Trophoblast cell (in vitro differentiated cells and primary cell): ENCODE measurements at regions not wholly inside any gene's neighbourhood (a gene's known extent, or its start where the extent isn't known, plus 50 kb on each side); places are given as distances from the start of the nearest gene placed in this dataset.

Source experiments
- DNase-seq, 2 donors: peaks; one replicate each; pipeline ENCODE4 v3.0.0-alpha.2; 2016
- H2AFZ ChIP-seq: 2 replicates; pipeline ENCODE4 v1.6.1; 2013; ENCODE audit warnings: low read length, moderate library complexity, mild to moderate bottlenecking; ENCODE audit not compliant: insufficient read depth, poor library complexity
- H2AK5ac ChIP-seq: 2 replicates; pipeline ENCODE4 v1.6.1; 2013; ENCODE audit warnings: mild to moderate bottlenecking, low read length
- H2BK120ac ChIP-seq: 2 replicates; pipeline ENCODE4 v1.6.1; 2013; ENCODE audit warnings: low read length, mild to moderate bottlenecking, moderate library complexity; ENCODE audit not compliant: insufficient read depth, poor library complexity
- H2BK12ac ChIP-seq: 2 replicates; pipeline ENCODE4 v1.6.1; 2013; ENCODE audit warnings: mild to moderate bottlenecking, low read length, moderate library complexity
- H2BK5ac ChIP-seq: 2 replicates; pipeline ENCODE4 v1.6.1; 2013; ENCODE audit warnings: low read length, low read depth, moderate library complexity, mild to moderate bottlenecking; ENCODE audit not compliant: poor library complexity
- H3K14ac ChIP-seq: 2 replicates; pipeline ENCODE4 v1.6.1; 2013; ENCODE audit warnings: mild to moderate bottlenecking, low read length
- H3K18ac ChIP-seq: 2 replicates; pipeline ENCODE4 v1.6.1; 2013; ENCODE audit warnings: mild to moderate bottlenecking, low read length
- H3K23ac ChIP-seq: 2 replicates; pipeline ENCODE4 v1.6.1; 2013; ENCODE audit warnings: low read length
- H3K27ac ChIP-seq: 2 replicates; pipeline ENCODE4 v1.5.1; 2013; ENCODE audit warnings: low read depth, mild to moderate bottlenecking, inconsistent platforms, low read length, moderate library complexity
- H3K27me3 ChIP-seq: 2 replicates; pipeline ENCODE4 v1.6.1; 2013; ENCODE audit warnings: inconsistent platforms, mild to moderate bottlenecking, low read length, moderate library complexity; ENCODE audit not compliant: insufficient read depth
- H3K36me3 ChIP-seq, 2 experiments: 1 replicate in 1 of 2; 2 replicates in 1 of 2; pipeline ENCODE4 v1.6.1; 2013; ENCODE audit warnings: low read length in 2 of 2, mild to moderate bottlenecking in 2 of 2, moderate library complexity in 1 of 2; ENCODE audit not compliant: insufficient read depth in 2 of 2, control insufficient read depth in 1 of 2
- H3K4ac ChIP-seq: 2 replicates; pipeline ENCODE4 v1.6.1; 2013; ENCODE audit warnings: low read depth, mild to moderate bottlenecking, low read length, moderate library complexity
- H3K4me1 ChIP-seq, 2 experiments: 1 replicate in 1 of 2; 2 replicates in 1 of 2; pipeline ENCODE4 v1.6.1; 2013; ENCODE audit warnings: low read length in 2 of 2, mild to moderate bottlenecking in 2 of 2, moderate library complexity in 1 of 2; ENCODE audit not compliant: insufficient read depth in 2 of 2, control insufficient read depth in 1 of 2
- H3K4me2 ChIP-seq: 2 replicates; pipeline ENCODE4 v1.6.1; 2013; ENCODE audit warnings: inconsistent platforms, mild to moderate bottlenecking, low read length, moderate library complexity
- H3K4me3 ChIP-seq: 2 replicates; pipeline ENCODE4 v1.5.1; 2013; ENCODE audit warnings: mild to moderate bottlenecking, low read depth, low read length, inconsistent platforms
- H3K79me1 ChIP-seq: one replicate; pipeline ENCODE4 v1.6.1; 2013; ENCODE audit warnings: low read length
- H3K79me2 ChIP-seq: 2 replicates; pipeline ENCODE4 v1.6.1; 2013; ENCODE audit warnings: low read length, mild to moderate bottlenecking; ENCODE audit not compliant: control insufficient read depth, insufficient read depth, poor library complexity
- H3K9ac ChIP-seq: 2 replicates; pipeline ENCODE4 v1.6.1; 2013; ENCODE audit warnings: mild to moderate bottlenecking, low read length
- H3K9me3 ChIP-seq: 2 replicates; pipeline ENCODE4 v1.6.1; 2013; ENCODE audit warnings: low read depth, mild to moderate bottlenecking, control low read depth, inconsistent platforms, low read length; ENCODE audit not compliant: insufficient read depth
- H4K12ac ChIP-seq: 2 replicates; pipeline ENCODE4 v1.6.1; 2013; ENCODE audit warnings: low read depth, mild to moderate bottlenecking, low read length, moderate library complexity
- H4K8ac ChIP-seq: 2 replicates; pipeline ENCODE4 v1.6.1; 2013; ENCODE audit warnings: low read depth, mild to moderate bottlenecking, low read length, moderate library complexity
- H4K91ac ChIP-seq: one replicate; pipeline ENCODE4 v1.6.1; 2013; ENCODE audit warnings: low read depth, mild to moderate bottlenecking, low read length, moderate library complexity
- WGBS: extraction: QIAGEN DNeasy Blood & Tissue Kit; methylation state at CpG from one replicate; pipeline ENCODE4 v1.1.7; 2013; ENCODE audit warnings: missing lambda C conversion rate; ENCODE audit not compliant: insufficient read length, insufficient coverage; ENCODE audit errors: extremely low coverage; 5-methylcytosine and 5-hydroxymethylcytosine counted together

DNA sequence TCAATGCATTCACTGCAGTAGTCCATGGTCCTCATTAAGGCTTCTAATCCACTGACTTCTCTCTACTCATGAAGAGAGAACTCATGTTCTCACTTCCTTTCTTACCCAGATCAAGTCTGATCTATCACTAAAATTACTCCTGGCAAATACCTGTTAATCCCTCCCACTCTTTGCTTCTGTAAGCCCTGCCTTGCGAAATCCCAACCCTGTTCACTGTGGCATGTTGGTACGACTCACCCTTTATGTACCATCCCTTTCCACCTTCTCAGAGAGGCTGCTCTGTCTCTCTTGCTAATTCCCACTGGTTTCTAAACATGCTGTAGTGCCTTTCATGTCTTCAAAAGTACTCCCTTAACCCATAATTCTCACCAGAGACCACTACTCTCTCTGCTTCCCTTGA lies 272.2 kb upstream of the ACVR2A start:
- no peak overlapping the region for H3K14ac ChIP-seq
- H3K27me3 ChIP-seq, result no peaks in the 10 kb centered on the region
- H3K4me2 ChIP-seq, result no peak overlapping the region
- H3K4ac ChIP-seq, result no peak overlapping the region
- H2BK120ac ChIP-seq, result no peak overlapping the region
- no peak overlapping the region for H3K4me3 ChIP-seq
- H3K9me3 ChIP-seq, result no peaks in the 10 kb centered on the region
- no peak overlapping the region for H2BK12ac ChIP-seq
- DNase-seq, result no peak
- H4K12ac ChIP-seq, result no peak overlapping the region
- H4K91ac ChIP-seq, result no peak overlapping the region
- no peaks in the 10 kb centered on the region for H3K79me1 ChIP-seq
- H3K23ac ChIP-seq, result no peak overlapping the region
- no peaks in the 10 kb centered on the region for H3K79me2 ChIP-seq
- no peak overlapping the region for H4K8ac ChIP-seq
- H2AFZ ChIP-seq, result no peak overlapping the region
- H3K9ac ChIP-seq, result no peak overlapping the region
- no peak overlapping the region for H2AK5ac ChIP-seq
- no peak overlapping the region for H2BK5ac ChIP-seq
- WGBS, result no CpG with 5 or more reads among the region's 2 CpGs
- H3K18ac ChIP-seq, result no peak overlapping the region
- H3K36me3 ChIP-seq, result no peaks in the 10 kb centered on the region
- H3K27ac ChIP-seq, result no peak overlapping the region
- H3K4me1 ChIP-seq, result no peaks in the 10 kb centered on the region

DNA sequence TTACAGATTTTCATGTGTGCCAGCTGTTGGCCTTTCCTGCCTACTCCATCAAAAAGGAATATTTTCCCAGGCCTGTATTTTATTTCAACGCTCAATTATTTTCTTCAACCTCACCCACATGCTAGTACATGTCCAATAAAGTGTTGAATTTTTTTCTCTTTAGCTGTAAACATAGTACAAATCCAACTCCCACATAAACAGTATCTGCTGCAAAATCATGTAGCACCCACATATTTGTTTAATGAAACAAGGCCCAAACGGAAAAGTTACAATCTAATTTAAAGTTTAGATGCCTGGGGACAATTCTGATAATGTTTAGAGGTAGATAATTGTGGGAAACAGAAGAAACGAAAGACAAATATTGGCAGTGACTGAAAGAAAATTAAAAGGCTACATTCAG lies 275.4 kb upstream of the ACVR2A start:
- Histone ChIP-seq H2AK5ac (no peak overlapping the region), H3K4me1 (no peaks in the 10 kb centered on the region), H2BK120ac (no peak overlapping the region), H2AFZ (no peak overlapping the region), H4K12ac (no peak overlapping the region), H3K4me3 (no peak overlapping the region), H3K79me1 (no peaks in the 10 kb centered on the region), H3K4ac (no peak overlapping the region), H3K4me2 (no peak overlapping the region), H3K14ac (no peak overlapping the region), H4K8ac (no peak overlapping the region), H3K9me3 (no peaks in the 10 kb centered on the region), H3K27ac (no peak overlapping the region), H3K18ac (no peak overlapping the region), H3K36me3 (no peaks in the 10 kb centered on the region), H4K91ac (no peak overlapping the region), H2BK5ac (no peak overlapping the region), H3K23ac (no peak overlapping the region), H3K9ac (no peak overlapping the region), H3K79me2 (no peaks in the 10 kb centered on the region), H2BK12ac (no peak overlapping the region), H3K27me3 (no peaks in the 10 kb centered on the region)
- DNase-seq, result no peak
- WGBS, result no CpG with 5 or more reads among the region's 3 CpGs

GRCh38 chr2:147568109-147568508 lies 276.7 kb upstream of the ACVR2A start:
- Histone ChIP-seq H2AK5ac (no peak overlapping the region), H2BK120ac (no peak overlapping the region), H3K79me2 (no peaks in the 10 kb centered on the region), H3K4me3 (no peak overlapping the region), H2AFZ (no peak overlapping the region), H3K9ac (no peak overlapping the region), H3K18ac (no peak overlapping the region), H2BK12ac (no peak overlapping the region), H3K36me3 (no peaks in the 10 kb centered on the region), H3K4ac (no peak overlapping the region), H3K27me3 (no peaks in the 10 kb centered on the region), H3K4me1 (no peaks in the 10 kb centered on the region), H3K79me1 (no peaks in the 10 kb centered on the region), H3K23ac (no peak overlapping the region), H4K91ac (no peak overlapping the region), H4K8ac (no peak overlapping the region), H4K12ac (no peak overlapping the region), H3K4me2 (no peak overlapping the region), H3K9me3 (no peaks in the 10 kb centered on the region), H3K27ac (no peak overlapping the region), H2BK5ac (no peak overlapping the region), H3K14ac (no peak overlapping the region)
- no peak for DNase-seq
- WGBS, result 100% methylated on average over 3 of the region's 3 CpGs

GRCh38 chr2:147567136-147567535 lies 277.7 kb upstream of the ACVR2A start:
- H3K4me2 ChIP-seq, result no peak overlapping the region
- no peak overlapping the region for H3K23ac ChIP-seq

More at GRCh38 chr2:147567136-147567535, 277.7 kb upstream of the ACVR2A start:
- H2AK5ac ChIP-seq, result no peak overlapping the region
- no peaks in the 10 kb centered on the region for H3K4me1 ChIP-seq
- H3K4me3 ChIP-seq, result no peak overlapping the region
- H3K27me3 ChIP-seq, result no peaks in the 10 kb centered on the region
- no peak for DNase-seq
- no peak overlapping the region for H2BK120ac ChIP-seq
- H4K12ac ChIP-seq, result no peak overlapping the region
- H3K79me2 ChIP-seq, result no peaks in the 10 kb centered on the region
- no peak overlapping the region for H4K8ac ChIP-seq
- no peak overlapping the region for H3K14ac ChIP-seq
- no peaks in the 10 kb centered on the region for H3K36me3 ChIP-seq
- no CpG with 5 or more reads among the region's 2 CpGs for WGBS
- no peaks in the 10 kb centered on the region for H3K9me3 ChIP-seq
- H3K9ac ChIP-seq, result no peak overlapping the region
- H3K27ac ChIP-seq, result no peak overlapping the region
- no peak overlapping the region for H2BK5ac ChIP-seq
- no peak overlapping the region for H4K91ac ChIP-seq
- H3K4ac ChIP-seq, result no peak overlapping the region
- no peaks in the 10 kb centered on the region for H3K79me1 ChIP-seq
- no peak overlapping the region for H3K18ac ChIP-seq
- no peak overlapping the region for H2AFZ ChIP-seq
- no peak overlapping the region for H2BK12ac ChIP-seq
